HG03521 (cell line): ENCODE measurements at regions not wholly inside any gene's neighbourhood (a gene's known extent, or its start where the extent isn't known, plus 50 kb on each side); places are given as distances from the start of the nearest gene placed in this dataset.
"Not testable (repeated sequence)": the region's sequence is repeated elsewhere in the genome, so short reads cannot be mapped to it uniquely, and the experiment has no call there.

ENCODE experiments used
- ATAC-seq: cut with Tn5 transposase; IDR thresholded peaks from one replicate; pipeline ENCODE4 v1.9.1; 2021; ENCODE audit warnings: mild to moderate bottlenecking, moderate library complexity; ENCODE audit not compliant: unreplicated experiment

- no peak for ATAC-seq
These were observed 628.8 kb downstream of the NR2F1-AS1 start for GRCh38 chr5:92952243-92952642.

DNA sequence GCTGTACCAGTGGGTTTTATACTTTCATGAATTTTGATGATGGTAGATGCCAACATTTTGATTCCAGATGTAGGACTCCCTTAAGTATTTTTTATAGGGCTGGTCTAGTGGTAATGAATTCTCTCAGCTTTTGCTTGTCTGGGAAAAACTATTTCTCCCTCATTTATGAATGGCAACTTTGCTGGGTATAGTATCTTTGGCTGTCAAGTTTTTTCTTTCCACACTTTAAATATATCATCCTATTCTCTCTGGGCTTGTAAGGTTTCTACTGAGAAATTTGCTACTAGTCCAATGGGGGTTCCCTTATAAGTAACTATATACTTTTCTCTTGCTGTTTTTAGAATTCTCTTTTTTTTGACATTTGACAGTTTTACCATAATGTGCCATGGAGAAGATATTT lies 629.3 kb downstream of the NR2F1-AS1 start:
- no peak for ATAC-seq

DNA sequence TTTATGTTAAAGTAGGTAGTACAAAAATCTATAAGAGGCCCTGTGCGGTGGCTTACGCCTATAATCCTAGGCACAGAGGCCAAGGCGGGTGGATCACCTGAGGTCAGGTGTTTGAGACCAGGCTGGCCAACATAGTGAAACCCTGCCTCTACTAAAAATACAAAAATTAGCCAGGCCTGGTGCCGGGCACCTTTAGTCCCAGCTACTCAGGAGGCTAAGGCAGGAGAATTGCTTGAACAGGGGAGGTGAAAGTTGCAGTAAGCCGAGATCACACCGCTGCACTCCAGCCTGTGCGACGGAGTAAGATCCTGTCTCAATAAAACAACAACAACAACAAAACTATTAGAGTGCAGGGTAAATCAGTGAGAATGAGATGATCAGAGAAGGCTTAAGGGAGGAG lies 634.5 kb downstream of the NR2F1-AS1 start:
- ATAC-seq = no peak

DNA sequence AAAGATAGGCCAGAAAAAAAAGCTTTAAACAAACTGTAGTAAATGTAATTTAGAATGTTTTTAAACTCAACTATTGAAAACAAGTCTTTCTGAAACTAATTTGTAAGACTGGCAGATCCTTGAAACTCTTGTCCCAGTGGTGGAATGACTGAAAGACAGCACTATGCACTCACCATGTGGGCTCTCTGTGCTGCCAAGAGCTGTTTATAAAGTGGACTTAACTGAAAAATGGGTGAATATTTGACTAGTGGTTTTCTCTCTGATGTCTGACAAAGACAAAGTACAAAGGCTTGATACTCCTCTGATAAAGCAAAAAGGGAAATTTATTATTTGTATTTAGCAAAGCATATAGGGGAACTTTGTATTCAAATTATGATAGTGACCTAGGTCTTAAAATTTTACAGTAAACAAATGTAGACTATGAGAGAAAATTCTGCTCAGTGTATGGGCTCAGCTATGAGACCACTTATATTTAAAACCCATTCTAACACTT lies 635.4 kb downstream of the NR2F1-AS1 start:
- peak; percentile 54 for ATAC-seq

- no peak for ATAC-seq
These were observed 636.0 kb downstream of the NR2F1-AS1 start for GRCh38 chr5:92944903-92945604.

DNA sequence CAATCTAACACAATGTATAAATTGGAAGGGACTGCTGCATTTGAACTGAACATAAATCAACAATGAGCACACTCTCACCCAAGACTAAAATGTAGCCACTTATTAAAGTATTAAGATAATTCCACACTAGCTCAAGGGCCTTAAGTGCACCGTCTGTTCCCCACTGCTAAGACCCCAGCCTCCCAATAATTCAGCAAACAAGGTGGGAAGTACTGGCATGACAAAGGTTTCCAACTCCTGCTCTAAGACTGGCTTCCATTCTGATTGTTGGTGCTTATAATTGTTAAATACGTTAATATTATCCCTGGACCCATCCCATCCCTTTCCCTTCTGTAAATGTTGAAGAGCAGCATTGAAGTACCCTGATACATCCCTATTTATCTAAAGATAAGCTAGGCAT lies 636.7 kb downstream of the NR2F1-AS1 start:
- no peak for ATAC-seq

DNA sequence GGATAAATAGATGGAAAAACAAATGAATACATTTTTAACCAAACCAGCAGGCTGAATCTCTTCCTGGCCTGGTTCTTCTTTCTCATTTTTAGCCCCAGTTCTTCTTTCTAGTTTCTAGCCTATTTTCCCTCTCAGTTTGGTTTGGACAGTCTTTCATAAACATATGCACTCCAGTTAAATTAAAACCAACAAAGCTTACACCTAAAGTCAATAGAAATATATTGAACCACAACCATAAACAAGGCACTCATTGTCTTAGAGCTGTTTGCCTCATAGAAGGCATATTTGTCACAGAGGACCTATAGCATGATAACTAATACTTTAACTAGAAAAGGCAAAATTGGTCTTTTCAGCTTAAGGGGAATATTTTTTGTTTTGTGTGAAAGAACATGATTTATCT lies 638.3 kb downstream of the NR2F1-AS1 start:
- no peak for ATAC-seq

- ATAC-seq = no peak
These were observed 639.2 kb downstream of the NR2F1-AS1 start for GRCh38 chr5:92941806-92942205.

DNA sequence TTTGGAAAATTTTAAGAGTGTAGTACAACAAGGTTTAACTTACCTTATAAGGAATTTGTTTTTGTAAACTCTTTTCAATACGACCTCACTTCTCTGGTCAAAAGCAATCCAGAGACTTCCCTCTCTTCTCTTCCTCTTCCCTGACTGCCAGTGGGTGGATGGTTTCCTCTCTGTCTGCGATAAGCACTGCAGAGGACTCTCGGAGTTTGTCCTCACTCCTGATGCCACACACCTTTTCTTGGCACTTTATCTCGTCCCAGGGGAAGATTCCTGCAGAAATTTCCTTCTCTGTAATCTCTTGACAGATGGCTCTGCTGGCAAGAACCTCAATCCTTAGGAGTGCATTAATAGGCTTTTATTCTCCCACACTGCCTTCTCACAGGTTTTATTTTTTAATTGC lies 641.6 kb downstream of the NR2F1-AS1 start:
- ATAC-seq = no peak

GRCh38 chr5:92937396-92937795 lies 643.6 kb downstream of the NR2F1-AS1 start:
- ATAC-seq = not testable (repeated sequence)

DNA sequence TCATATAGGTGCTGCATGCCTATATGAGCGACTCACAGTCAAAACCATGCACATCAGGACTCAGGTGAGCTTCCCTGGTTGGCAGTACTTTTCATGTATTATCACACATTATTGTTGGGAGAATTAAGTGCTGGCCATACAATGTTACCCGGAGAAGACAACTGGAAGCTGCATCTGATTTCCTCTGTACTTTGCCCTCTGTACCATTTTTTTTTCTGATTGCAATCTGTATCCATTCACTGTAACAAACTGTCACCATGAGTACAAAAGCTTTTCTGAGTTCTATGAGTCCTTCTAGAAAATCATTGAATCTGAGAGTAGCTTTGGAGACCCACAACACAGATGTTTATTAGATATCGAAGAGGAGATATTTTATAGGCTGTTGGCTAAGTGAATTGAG lies 651.0 kb downstream of the NR2F1-AS1 start:
- ATAC-seq = no peak

GRCh38 chr5:92927291-92927778 lies 653.7 kb downstream of the NR2F1-AS1 start:
- ATAC-seq = no peak

GRCh38 chr5:92923885-92924284 lies 657.1 kb downstream of the NR2F1-AS1 start:
- no peak for ATAC-seq

- ATAC-seq = no peak
These were observed 658.6 kb downstream of the NR2F1-AS1 start for GRCh38 chr5:92922231-92922967.

GRCh38 chr5:92917044-92917443 lies 664.0 kb downstream of the NR2F1-AS1 start:
- no peak for ATAC-seq

DNA sequence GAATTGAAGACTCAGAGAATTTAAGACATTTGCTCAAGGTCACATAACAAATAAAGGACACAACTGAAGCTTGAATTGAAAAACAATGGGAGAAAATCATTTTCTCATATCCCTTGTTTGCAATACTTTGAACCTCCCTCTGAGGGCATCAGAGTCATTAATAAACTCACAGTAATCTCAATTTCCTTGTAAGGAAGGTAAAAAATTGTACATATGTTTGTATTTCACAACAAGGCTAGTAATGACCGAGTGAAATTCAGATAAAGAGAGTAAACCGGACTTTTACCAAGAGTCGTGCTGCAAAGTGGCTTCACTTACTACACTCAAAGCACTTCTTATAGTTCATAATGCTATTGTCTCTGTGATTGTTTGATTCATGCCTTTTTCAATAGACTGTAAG lies 665.0 kb downstream of the NR2F1-AS1 start:
- ATAC-seq = no peak

- no peak for ATAC-seq
These were observed 668.7 kb downstream of the NR2F1-AS1 start for GRCh38 chr5:92912283-92912682.

GRCh38 chr5:92911851-92912250 lies 669.2 kb downstream of the NR2F1-AS1 start:
- no peak for ATAC-seq

DNA sequence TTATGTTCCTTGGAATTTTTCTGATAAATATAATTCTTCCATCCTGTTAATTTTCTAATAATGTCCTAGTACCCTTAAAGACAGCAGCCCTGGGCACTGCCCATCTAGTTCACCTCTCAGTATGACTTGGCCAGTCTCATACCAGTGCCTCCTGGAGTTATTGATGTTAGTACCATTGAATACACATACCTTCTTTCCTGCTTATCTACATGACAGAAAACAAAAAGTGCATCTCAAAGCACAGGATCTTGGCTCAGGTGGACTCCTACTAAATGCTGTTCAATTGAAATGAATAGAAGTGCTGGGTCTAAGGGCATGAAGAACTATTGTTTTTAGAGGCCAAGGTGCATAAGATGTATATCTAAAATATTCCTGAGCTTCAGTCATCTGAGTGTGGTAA lies 669.7 kb downstream of the NR2F1-AS1 start:
- ATAC-seq = no peak

DNA sequence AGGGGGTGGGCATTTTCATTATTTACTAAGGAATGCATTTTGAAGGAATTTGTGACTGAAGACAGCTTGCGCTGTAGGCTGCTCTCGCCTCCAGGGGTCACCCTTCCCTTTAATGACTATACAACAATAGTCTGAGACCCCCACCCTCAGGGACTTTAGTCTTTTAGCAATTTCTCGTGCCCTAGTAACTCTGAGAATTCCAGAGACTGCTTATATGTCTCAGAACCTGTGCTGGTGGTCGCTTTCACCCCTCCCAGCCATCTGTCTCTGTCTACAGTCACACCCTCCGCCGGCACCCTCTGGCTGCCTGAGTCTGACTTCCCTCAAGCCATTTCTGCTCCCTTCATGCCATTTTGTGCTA lies 671.4 kb downstream of the NR2F1-AS1 start:
- no peak for ATAC-seq

DNA sequence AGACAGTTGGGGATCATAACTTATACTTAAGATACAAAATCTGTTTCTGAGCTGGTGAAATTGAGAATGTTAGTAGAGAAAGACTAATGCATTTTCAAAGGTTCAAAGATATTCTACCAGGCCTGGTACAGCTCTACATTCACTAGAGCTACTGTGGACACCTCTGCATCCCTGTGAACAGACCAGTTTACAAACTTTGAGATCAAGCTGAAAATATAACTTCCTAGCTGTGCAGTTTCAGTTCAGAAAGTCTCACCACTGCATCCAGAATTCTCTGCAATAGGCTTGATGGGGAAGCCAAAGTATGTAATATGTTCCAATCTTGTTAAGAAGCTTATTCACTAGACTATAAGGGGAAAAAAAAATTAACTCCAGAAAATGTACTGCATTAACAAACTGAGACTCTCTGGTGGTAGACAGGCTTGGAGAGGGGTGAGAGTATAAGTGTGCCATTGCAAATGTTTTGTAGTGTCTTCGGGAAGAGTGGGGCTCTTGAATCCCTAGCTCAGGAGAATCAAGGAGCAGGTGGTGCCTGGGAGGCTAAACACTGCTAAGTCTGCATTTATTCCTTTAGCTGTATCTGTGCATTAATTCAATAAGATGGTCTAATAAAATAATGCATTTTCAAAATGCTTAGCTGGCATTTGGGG lies 671.9 kb downstream of the NR2F1-AS1 start:
- ATAC-seq = no peak
